Trophoblast cell (in vitro differentiated cells and primary cell): ENCODE measurements at regions not wholly inside any gene's neighbourhood (a gene's known extent, or its start where the extent isn't known, plus 50 kb on each side); places are given as distances from the start of the nearest gene placed in this dataset.

ENCODE experiments used
- DNase-seq, 2 donors: peaks; one replicate each; pipeline ENCODE4 v3.0.0-alpha.2; 2016
- H2AFZ ChIP-seq: 2 replicates; pipeline ENCODE4 v1.6.1; 2013; ENCODE audit warnings: low read length, moderate library complexity, mild to moderate bottlenecking; ENCODE audit not compliant: insufficient read depth, poor library complexity
- H2AK5ac ChIP-seq: 2 replicates; pipeline ENCODE4 v1.6.1; 2013; ENCODE audit warnings: mild to moderate bottlenecking, low read length
- H2BK120ac ChIP-seq: 2 replicates; pipeline ENCODE4 v1.6.1; 2013; ENCODE audit warnings: low read length, mild to moderate bottlenecking, moderate library complexity; ENCODE audit not compliant: insufficient read depth, poor library complexity
- H2BK12ac ChIP-seq: 2 replicates; pipeline ENCODE4 v1.6.1; 2013; ENCODE audit warnings: mild to moderate bottlenecking, low read length, moderate library complexity
- H2BK5ac ChIP-seq: 2 replicates; pipeline ENCODE4 v1.6.1; 2013; ENCODE audit warnings: low read length, low read depth, moderate library complexity, mild to moderate bottlenecking; ENCODE audit not compliant: poor library complexity
- H3K14ac ChIP-seq: 2 replicates; pipeline ENCODE4 v1.6.1; 2013; ENCODE audit warnings: mild to moderate bottlenecking, low read length
- H3K18ac ChIP-seq: 2 replicates; pipeline ENCODE4 v1.6.1; 2013; ENCODE audit warnings: mild to moderate bottlenecking, low read length
- H3K23ac ChIP-seq: 2 replicates; pipeline ENCODE4 v1.6.1; 2013; ENCODE audit warnings: low read length
- H3K27ac ChIP-seq: 2 replicates; pipeline ENCODE4 v1.5.1; 2013; ENCODE audit warnings: low read depth, mild to moderate bottlenecking, inconsistent platforms, low read length, moderate library complexity
- H3K27me3 ChIP-seq: 2 replicates; pipeline ENCODE4 v1.6.1; 2013; ENCODE audit warnings: inconsistent platforms, mild to moderate bottlenecking, low read length, moderate library complexity; ENCODE audit not compliant: insufficient read depth
- H3K36me3 ChIP-seq, 2 experiments: 1 replicate in 1 of 2; 2 replicates in 1 of 2; pipeline ENCODE4 v1.6.1; 2013; ENCODE audit warnings: low read length in 2 of 2, mild to moderate bottlenecking in 2 of 2, moderate library complexity in 1 of 2; ENCODE audit not compliant: insufficient read depth in 2 of 2, control insufficient read depth in 1 of 2
- H3K4ac ChIP-seq: 2 replicates; pipeline ENCODE4 v1.6.1; 2013; ENCODE audit warnings: low read depth, mild to moderate bottlenecking, low read length, moderate library complexity
- H3K4me1 ChIP-seq, 2 experiments: 1 replicate in 1 of 2; 2 replicates in 1 of 2; pipeline ENCODE4 v1.6.1; 2013; ENCODE audit warnings: low read length in 2 of 2, mild to moderate bottlenecking in 2 of 2, moderate library complexity in 1 of 2; ENCODE audit not compliant: insufficient read depth in 2 of 2, control insufficient read depth in 1 of 2
- H3K4me2 ChIP-seq: 2 replicates; pipeline ENCODE4 v1.6.1; 2013; ENCODE audit warnings: inconsistent platforms, mild to moderate bottlenecking, low read length, moderate library complexity
- H3K4me3 ChIP-seq: 2 replicates; pipeline ENCODE4 v1.5.1; 2013; ENCODE audit warnings: mild to moderate bottlenecking, low read depth, low read length, inconsistent platforms
- H3K79me1 ChIP-seq: one replicate; pipeline ENCODE4 v1.6.1; 2013; ENCODE audit warnings: low read length
- H3K79me2 ChIP-seq: 2 replicates; pipeline ENCODE4 v1.6.1; 2013; ENCODE audit warnings: low read length, mild to moderate bottlenecking; ENCODE audit not compliant: control insufficient read depth, insufficient read depth, poor library complexity
- H3K9ac ChIP-seq: 2 replicates; pipeline ENCODE4 v1.6.1; 2013; ENCODE audit warnings: mild to moderate bottlenecking, low read length
- H3K9me3 ChIP-seq: 2 replicates; pipeline ENCODE4 v1.6.1; 2013; ENCODE audit warnings: low read depth, mild to moderate bottlenecking, control low read depth, inconsistent platforms, low read length; ENCODE audit not compliant: insufficient read depth
- H4K12ac ChIP-seq: 2 replicates; pipeline ENCODE4 v1.6.1; 2013; ENCODE audit warnings: low read depth, mild to moderate bottlenecking, low read length, moderate library complexity
- H4K8ac ChIP-seq: 2 replicates; pipeline ENCODE4 v1.6.1; 2013; ENCODE audit warnings: low read depth, mild to moderate bottlenecking, low read length, moderate library complexity
- H4K91ac ChIP-seq: one replicate; pipeline ENCODE4 v1.6.1; 2013; ENCODE audit warnings: low read depth, mild to moderate bottlenecking, low read length, moderate library complexity
- WGBS: extraction: QIAGEN DNeasy Blood & Tissue Kit; methylation state at CpG from one replicate; pipeline ENCODE4 v1.1.7; 2013; ENCODE audit warnings: missing lambda C conversion rate; ENCODE audit not compliant: insufficient read length, insufficient coverage; ENCODE audit errors: extremely low coverage; 5-methylcytosine and 5-hydroxymethylcytosine counted together

- no peak overlapping the region for H2AK5ac ChIP-seq
- no peaks in the 10 kb centered on the region for H3K4me1 ChIP-seq
- no peak overlapping the region for H2BK12ac ChIP-seq
- H2AFZ ChIP-seq: no peak overlapping the region
- H3K79me2 ChIP-seq: no peaks in the 10 kb centered on the region
- no peak overlapping the region for H3K23ac ChIP-seq
- no peaks in the 10 kb centered on the region for H3K36me3 ChIP-seq
- no peak for DNase-seq
- no peaks in the 10 kb centered on the region for H3K27me3 ChIP-seq
- no peak overlapping the region for H4K8ac ChIP-seq
- H3K4ac ChIP-seq: no peak overlapping the region
- H3K27ac ChIP-seq: no peak overlapping the region
- no peak overlapping the region for H3K14ac ChIP-seq
- H4K12ac ChIP-seq: no peak overlapping the region
- no peak overlapping the region for H3K4me3 ChIP-seq
- H3K79me1 ChIP-seq: no peaks in the 10 kb centered on the region
- no peak overlapping the region for H3K9ac ChIP-seq
- no peak overlapping the region for H3K4me2 ChIP-seq
- H3K18ac ChIP-seq: no peak overlapping the region
- H2BK5ac ChIP-seq: no peak overlapping the region
- no CpG with 5 or more reads among the region's 2 CpGs for WGBS
- H4K91ac ChIP-seq: no peak overlapping the region
- H2BK120ac ChIP-seq: no peak overlapping the region
- no peaks in the 10 kb centered on the region for H3K9me3 ChIP-seq
These were observed 210.7 kb upstream of the TLL1 start for GRCh38 chr4:165662341-165662740.

- no peaks in the 10 kb centered on the region for H3K79me2 ChIP-seq
- no peak overlapping the region for H3K4ac ChIP-seq
- no peak overlapping the region for H3K9ac ChIP-seq
- no peak overlapping the region for H2BK12ac ChIP-seq
- H3K79me1 ChIP-seq: no peaks in the 10 kb centered on the region
- H2AFZ ChIP-seq: no peak overlapping the region
- no peaks in the 10 kb centered on the region for H3K36me3 ChIP-seq
- no peaks in the 10 kb centered on the region for H3K27me3 ChIP-seq
- no peak overlapping the region for H4K12ac ChIP-seq
- H3K23ac ChIP-seq: no peak overlapping the region
- H3K18ac ChIP-seq: no peak overlapping the region
- H3K9me3 ChIP-seq: no peaks in the 10 kb centered on the region
- no peak overlapping the region for H3K27ac ChIP-seq
- no peak for DNase-seq
- no peak overlapping the region for H4K91ac ChIP-seq
- H3K4me3 ChIP-seq: no peak overlapping the region
- H3K14ac ChIP-seq: no peak overlapping the region
- no peak overlapping the region for H4K8ac ChIP-seq
- H2BK120ac ChIP-seq: no peak overlapping the region
- no peak overlapping the region for H3K4me2 ChIP-seq
- no peak overlapping the region for H2AK5ac ChIP-seq
- no peak overlapping the region for H2BK5ac ChIP-seq
- H3K4me1 ChIP-seq: no peaks in the 10 kb centered on the region
These were observed 209.6 kb upstream of the TLL1 start for GRCh38 chr4:165663411-165663810.

- Histone ChIP-seq H3K36me3 (no peaks in the 10 kb centered on the region), H3K23ac (no peak overlapping the region), H3K14ac (no peak overlapping the region), H2AFZ (no peak overlapping the region), H3K4me2 (no peak overlapping the region), H3K18ac (no peak overlapping the region), H3K27me3 (no peaks in the 10 kb centered on the region), H4K8ac (no peak overlapping the region), H2BK12ac (no peak overlapping the region), H3K4me3 (no peak overlapping the region), H4K12ac (no peak overlapping the region), H3K4me1 (no peaks in the 10 kb centered on the region), H3K79me1 (no peaks in the 10 kb centered on the region), H2BK5ac (no peak overlapping the region), H3K79me2 (no peaks in the 10 kb centered on the region), H2AK5ac (no peak overlapping the region), H2BK120ac (no peak overlapping the region), H4K91ac (no peak overlapping the region), H3K9me3 (no peaks in the 10 kb centered on the region), H3K4ac (no peak overlapping the region), H3K9ac (no peak overlapping the region), H3K27ac (no peak overlapping the region)
- no CpG with 5 or more reads among the region's 5 CpGs for WGBS
- no peak for DNase-seq
These were observed 206.2 kb upstream of the TLL1 start for GRCh38 chr4:165666836-165667235.

GRCh38 chr4:165667969-165668368, 205.1 kb upstream of the TLL1 start:
- H2BK120ac ChIP-seq: no peak overlapping the region
- no peak overlapping the region for H3K14ac ChIP-seq
- H4K8ac ChIP-seq: no peak overlapping the region
- no CpG with 5 or more reads among the region's 1 CpG for WGBS
- no peaks in the 10 kb centered on the region for H3K79me1 ChIP-seq
- H2BK12ac ChIP-seq: no peak overlapping the region
- no peak overlapping the region for H2BK5ac ChIP-seq
- no peak overlapping the region for H4K91ac ChIP-seq
- no peaks in the 10 kb centered on the region for H3K79me2 ChIP-seq
- no peaks in the 10 kb centered on the region for H3K36me3 ChIP-seq
- no peak overlapping the region for H2AFZ ChIP-seq
- no peak overlapping the region for H2AK5ac ChIP-seq
- no peaks in the 10 kb centered on the region for H3K9me3 ChIP-seq
- no peak for DNase-seq
- H3K18ac ChIP-seq: no peak overlapping the region
- H3K4me2 ChIP-seq: no peak overlapping the region
- H3K27me3 ChIP-seq: no peaks in the 10 kb centered on the region
- no peak overlapping the region for H4K12ac ChIP-seq
- no peak overlapping the region for H3K27ac ChIP-seq
- H3K4me1 ChIP-seq: no peaks in the 10 kb centered on the region
- H3K23ac ChIP-seq: no peak overlapping the region
- no peak overlapping the region for H3K4me3 ChIP-seq
- H3K9ac ChIP-seq: no peak overlapping the region
- H3K4ac ChIP-seq: no peak overlapping the region
